Esophagus (tissue), 2 donors: ENCODE measurements at regions not wholly inside any gene's neighbourhood (a gene's known extent, or its start where the extent isn't known, plus 50 kb on each side); places are given as distances from the start of the nearest gene placed in this dataset.

Source experiments
- H3K27ac ChIP-seq, 2 donors: one replicate each; pipeline ENCODE4 v1.5.1; 2013; ENCODE audit warnings: low read depth in 2 of 2, mild to moderate bottlenecking in 2 of 2, inconsistent platforms in 1 of 2, low read length in 1 of 2, moderate library complexity in 1 of 2
- H3K27me3 ChIP-seq, 2 donors: one replicate each; pipeline ENCODE4 v1.6.1; 2013; ENCODE audit warnings: low read length in 2 of 2, control low read depth in 1 of 2, mild to moderate bottlenecking in 1 of 2; ENCODE audit not compliant: insufficient read depth in 2 of 2, control insufficient read depth in 1 of 2
- H3K36me3 ChIP-seq, 2 donors: one replicate each; pipeline ENCODE4 v1.6.1; 2013; ENCODE audit warnings: low read length in 1 of 2; ENCODE audit not compliant: control insufficient read depth in 2 of 2, insufficient read depth in 2 of 2
- H3K4me1 ChIP-seq, 2 donors: one replicate each; pipeline ENCODE4 v1.6.1; 2013; ENCODE audit warnings: low read length in 1 of 2; ENCODE audit not compliant: control insufficient read depth in 2 of 2, insufficient read depth in 2 of 2
- H3K4me3 ChIP-seq, 2 donors: one replicate each; pipeline ENCODE4 v1.5.1; 2013; ENCODE audit warnings: low read length in 2 of 2, mild to moderate bottlenecking in 2 of 2, low read depth in 1 of 2, moderate library complexity in 1 of 2
- H3K9me3 ChIP-seq, 2 donors: one replicate each; pipeline ENCODE4 v1.6.1; 2013; ENCODE audit warnings: mild to moderate bottlenecking in 2 of 2, low read depth in 1 of 2, low read length in 1 of 2, moderate library complexity in 1 of 2; ENCODE audit not compliant: control insufficient read depth in 2 of 2, insufficient read depth in 1 of 2
- WGBS, 2 donors: extraction: QIAGEN DNeasy Blood & Tissue Kit; methylation state at CpG; one replicate each; pipeline ENCODE4 v1.1.7; 2013; 5-methylcytosine and 5-hydroxymethylcytosine counted together
- donor health status: healthy with polysubstance abuse.
- donor health status: Bipolar disorder and iron deficiency.

- Histone ChIP-seq H3K4me1 (no peaks in the 10 kb centered on the region), H3K9me3 (no peaks in the 10 kb centered on the region), H3K27me3 (no peaks in the 10 kb centered on the region), H3K4me3 (no peak overlapping the region), H3K27ac (no peak overlapping the region), H3K36me3 (no peaks in the 10 kb centered on the region)
- 58 to 63% methylated on average over 17 of the region's 17 CpGs for WGBS, 2 donors
These were observed 1275.9 kb downstream of the BRD1 start for GRCh38 chr22:48551716-48552268.

GRCh38 chr22:48551061-48551460 is 1276.6 kb downstream of the BRD1 start:
- no peaks in the 10 kb centered on the region for H3K9me3 ChIP-seq
- H3K27me3 ChIP-seq: no peaks in the 10 kb centered on the region
- H3K36me3 ChIP-seq: no peaks in the 10 kb centered on the region
- no peak overlapping the region for H3K27ac ChIP-seq
- no peaks in the 10 kb centered on the region for H3K4me1 ChIP-seq
- H3K4me3 ChIP-seq: no peak overlapping the region
- WGBS, 2 donors: 83% methylated on average over 10 of the region's 10 CpGs

GRCh38 chr22:48548391-48548790 is 1279.3 kb downstream of the BRD1 start:
- WGBS, 2 donors: 90 to 91% methylated on average over 8 of the region's 8 CpGs
- Histone ChIP-seq H3K27ac (no peak overlapping the region), H3K36me3 (no peaks in the 10 kb centered on the region), H3K9me3 (peaks cover 0 to 2% of the 10 kb centered on the region in 2 donors), H3K4me1 (no peaks in the 10 kb centered on the region), H3K4me3 (no peak overlapping the region), H3K27me3 (no peaks in the 10 kb centered on the region)

GRCh38 chr22:48547971-48548370 is 1279.7 kb downstream of the BRD1 start:
- Histone ChIP-seq H3K4me3 (no peak overlapping the region), H3K27me3 (no peaks in the 10 kb centered on the region), H3K27ac (no peak overlapping the region), H3K9me3 (peaks cover 0 to 2% of the 10 kb centered on the region in 2 donors), H3K36me3 (no peaks in the 10 kb centered on the region), H3K4me1 (no peaks in the 10 kb centered on the region)
- WGBS, 2 donors: 80 to 81% methylated on average over 13 of the region's 13 CpGs

- Histone ChIP-seq H3K27me3 (no peaks in the 10 kb centered on the region), H3K9me3 (peaks cover 0 to 2% of the 10 kb centered on the region in 2 donors), H3K36me3 (no peaks in the 10 kb centered on the region), H3K4me3 (no peak overlapping the region), H3K4me1 (no peaks in the 10 kb centered on the region), H3K27ac (no peak overlapping the region)
- 59 to 60% methylated on average over 19 of the region's 19 CpGs for WGBS, 2 donors
These were observed 1280.8 kb downstream of the BRD1 start for GRCh38 chr22:48546653-48547424.

GRCh38 chr22:48545987-48546386 is 1281.7 kb downstream of the BRD1 start:
- Histone ChIP-seq H3K36me3 (no peaks in the 10 kb centered on the region), H3K27me3 (no peaks in the 10 kb centered on the region), H3K4me1 (no peaks in the 10 kb centered on the region), H3K9me3 (peaks cover 0 to 2% of the 10 kb centered on the region in 2 donors), H3K4me3 (no peak overlapping the region), H3K27ac (no peak overlapping the region)
- 82 to 84% methylated on average over 18 of the region's 18 CpGs for WGBS, 2 donors

- Histone ChIP-seq H3K9me3 (peaks cover 0 to 2% of the 10 kb centered on the region in 2 donors), H3K4me1 (no peaks in the 10 kb centered on the region), H3K4me3 (no peak overlapping the region), H3K36me3 (no peaks in the 10 kb centered on the region), H3K27me3 (no peaks in the 10 kb centered on the region), H3K27ac (no peak overlapping the region)
- 80 to 83% methylated on average over 16 of the region's 16 CpGs for WGBS, 2 donors
These were observed 1286.1 kb downstream of the BRD1 start for GRCh38 chr22:48541401-48542098.

GRCh38 chr22:48539261-48539660 is 1288.4 kb downstream of the BRD1 start:
- 42 to 58% methylated on average over 12 of the region's 12 CpGs for WGBS, 2 donors
- H3K27ac ChIP-seq: no peak overlapping the region
- H3K36me3 ChIP-seq: no peaks in the 10 kb centered on the region
- peaks cover 0 to 2% of the 10 kb centered on the region in 2 donors for H3K9me3 ChIP-seq
- no peaks in the 10 kb centered on the region for H3K4me1 ChIP-seq
- no peaks in the 10 kb centered on the region for H3K27me3 ChIP-seq
- no peak overlapping the region for H3K4me3 ChIP-seq

GRCh38 chr22:48538291-48538820 is 1289.3 kb downstream of the BRD1 start:
- 84 to 85% methylated on average over 18 of the region's 18 CpGs for WGBS, 2 donors
- Histone ChIP-seq H3K4me3 (no peak overlapping the region), H3K27me3 (no peaks in the 10 kb centered on the region)

More at GRCh38 chr22:48538291-48538820, 1289.3 kb downstream of the BRD1 start:
- no peaks in the 10 kb centered on the region for H3K9me3 ChIP-seq
- no peaks in the 10 kb centered on the region for H3K4me1 ChIP-seq
- no peaks in the 10 kb centered on the region for H3K36me3 ChIP-seq
- no peak overlapping the region for H3K27ac ChIP-seq
